ENCODE measurements at regions not wholly inside any gene's neighbourhood (a gene's known extent, or its start where the extent isn't known, plus 50 kb on each side); places are given as distances from the start of the nearest gene placed in this dataset.

DNA sequence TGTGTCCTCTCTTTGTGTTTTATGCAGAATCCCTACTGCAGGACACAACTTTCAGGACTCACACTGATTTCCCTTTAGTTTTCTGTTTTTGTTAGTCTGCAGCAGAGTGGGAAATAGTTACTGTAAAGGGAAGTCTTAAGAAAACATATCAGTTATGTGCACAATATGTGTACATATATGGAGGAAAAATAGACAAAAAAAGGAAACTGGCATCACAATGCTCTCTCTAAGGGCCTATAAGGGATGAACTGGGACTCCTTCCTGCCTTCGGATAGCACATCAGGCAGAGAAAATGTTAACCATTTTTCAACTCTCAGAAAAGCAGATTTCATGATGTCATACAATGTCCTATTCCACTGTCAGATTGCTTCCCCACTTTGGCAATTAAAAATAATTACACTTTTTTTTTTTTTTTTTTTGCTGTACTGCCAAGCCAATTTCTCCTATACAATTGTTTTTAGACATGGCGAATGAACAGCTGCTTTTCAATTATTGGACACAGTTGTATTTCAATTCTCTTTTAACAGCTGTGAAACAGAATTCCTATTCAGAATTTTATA is 112.5 kb upstream of the KCNJ16 start:
- TF ChIP-seq, protein P1, sequence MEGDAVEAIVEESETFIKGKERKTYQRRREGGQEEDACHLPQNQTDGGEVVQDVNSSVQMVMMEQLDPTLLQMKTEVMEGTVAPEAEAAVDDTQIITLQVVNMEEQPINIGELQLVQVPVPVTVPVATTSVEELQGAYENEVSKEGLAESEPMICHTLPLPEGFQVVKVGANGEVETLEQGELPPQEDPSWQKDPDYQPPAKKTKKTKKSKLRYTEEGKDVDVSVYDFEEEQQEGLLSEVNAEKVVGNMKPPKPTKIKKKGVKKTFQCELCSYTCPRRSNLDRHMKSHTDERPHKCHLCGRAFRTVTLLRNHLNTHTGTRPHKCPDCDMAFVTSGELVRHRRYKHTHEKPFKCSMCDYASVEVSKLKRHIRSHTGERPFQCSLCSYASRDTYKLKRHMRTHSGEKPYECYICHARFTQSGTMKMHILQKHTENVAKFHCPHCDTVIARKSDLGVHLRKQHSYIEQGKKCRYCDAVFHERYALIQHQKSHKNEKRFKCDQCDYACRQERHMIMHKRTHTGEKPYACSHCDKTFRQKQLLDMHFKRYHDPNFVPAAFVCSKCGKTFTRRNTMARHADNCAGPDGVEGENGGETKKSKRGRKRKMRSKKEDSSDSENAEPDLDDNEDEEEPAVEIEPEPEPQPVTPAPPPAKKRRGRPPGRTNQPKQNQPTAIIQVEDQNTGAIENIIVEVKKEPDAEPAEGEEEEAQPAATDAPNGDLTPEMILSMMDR (IDR thresholded peaks at IDR 0.05; ENCODE audit: low read depth, low read length), result no peak
- TF ChIP-seq EZH2phosphoT487 (IDR thresholded peaks at IDR 0.05; ENCODE audit: low read depth), result no peak
